Activated CD4-positive, alpha-beta T cell treated with anti-CD3 and anti-CD28 coated beads for 48 hours (primary cell): ENCODE measurements at regions not wholly inside any gene's neighbourhood (a gene's known extent, or its start where the extent isn't known, plus 50 kb on each side); places are given as distances from the start of the nearest gene placed in this dataset.

Experiments
- DNase-seq: peaks from one replicate; pipeline ENCODE4 v3.0.0-alpha.2; 2020

GRCh38 chr7:41277561-41277960 is 425.3 kb downstream of the INHBA start:
- no peak for DNase-seq

GRCh38 chr7:41275255-41275654 is 427.6 kb downstream of the INHBA start:
- DNase-seq = no peak

DNA sequence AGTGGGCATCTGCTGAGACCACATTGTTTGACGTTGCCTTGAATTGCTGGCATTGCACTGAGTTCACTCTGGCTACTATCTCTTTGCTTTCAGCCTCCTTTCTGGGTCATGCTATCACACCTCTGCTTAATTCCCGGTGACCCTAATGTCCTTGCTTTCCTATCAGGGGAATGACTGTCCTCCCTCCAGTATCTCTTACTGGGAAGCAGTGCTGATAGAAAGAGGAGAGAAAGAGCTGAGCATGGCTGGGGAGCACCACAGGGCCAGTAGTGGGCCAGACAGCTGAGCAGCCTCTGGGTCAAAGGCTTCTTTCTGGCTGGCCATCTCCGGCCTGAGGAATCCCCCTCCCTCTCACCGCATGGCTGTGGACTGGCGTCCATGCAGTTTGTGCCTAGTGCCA is 428.7 kb downstream of the INHBA start:
- DNase-seq = no peak

GRCh38 chr7:41272664-41273063 is 430.2 kb downstream of the INHBA start:
- DNase-seq = no peak

GRCh38 chr7:41268878-41269277 is 434.0 kb downstream of the INHBA start:
- DNase-seq = no peak

GRCh38 chr7:41261080-41261479 is 441.8 kb downstream of the INHBA start:
- no peak for DNase-seq

GRCh38 chr7:41257660-41258059 is 445.2 kb downstream of the INHBA start:
- no peak for DNase-seq

GRCh38 chr7:41256186-41256945 is 446.5 kb downstream of the INHBA start:
- DNase-seq = no peak

GRCh38 chr7:41255716-41256115 is 447.2 kb downstream of the INHBA start:
- no peak for DNase-seq

DNA sequence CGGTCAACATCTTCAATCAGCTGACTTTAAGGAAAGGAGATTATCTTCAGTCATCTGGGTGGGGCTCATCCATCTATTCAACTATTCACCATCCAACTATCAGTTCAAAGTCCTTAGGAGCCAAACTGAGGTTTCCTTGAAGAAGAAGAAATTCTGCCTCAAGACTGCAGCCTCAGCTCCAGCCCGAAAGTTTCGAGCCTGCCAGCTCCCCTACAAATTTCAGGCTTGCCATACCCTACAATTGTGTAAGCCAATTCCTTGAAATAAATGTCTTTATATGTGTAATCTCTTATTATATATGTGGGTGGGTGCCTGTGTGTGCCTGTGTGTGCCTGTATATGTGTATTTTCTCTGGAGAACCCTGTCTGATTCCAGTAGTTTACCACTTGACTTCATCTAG is 447.8 kb downstream of the INHBA start:
- no peak for DNase-seq

DNA sequence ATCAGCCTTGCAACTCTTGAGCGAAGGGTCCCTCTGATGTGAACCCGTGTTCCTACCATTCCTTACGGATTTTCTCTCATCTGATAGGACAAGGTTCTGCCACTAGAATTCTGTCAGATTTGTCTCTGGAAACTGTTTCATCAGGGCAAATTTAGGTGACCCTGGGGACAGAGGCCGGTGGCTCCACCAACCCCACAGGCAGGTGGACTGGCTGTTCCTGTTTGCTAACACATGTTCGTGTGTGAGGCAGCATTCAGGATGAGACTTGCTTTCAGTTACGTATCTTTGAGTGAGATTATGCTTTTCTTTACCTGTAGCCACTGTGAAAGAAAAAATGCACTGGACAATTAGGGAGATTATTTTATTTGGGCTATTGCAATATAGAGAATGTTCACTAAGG is 449.9 kb downstream of the INHBA start:
- no peak for DNase-seq

GRCh38 chr7:41252551-41252950 is 450.3 kb downstream of the INHBA start:
- DNase-seq = no peak

DNA sequence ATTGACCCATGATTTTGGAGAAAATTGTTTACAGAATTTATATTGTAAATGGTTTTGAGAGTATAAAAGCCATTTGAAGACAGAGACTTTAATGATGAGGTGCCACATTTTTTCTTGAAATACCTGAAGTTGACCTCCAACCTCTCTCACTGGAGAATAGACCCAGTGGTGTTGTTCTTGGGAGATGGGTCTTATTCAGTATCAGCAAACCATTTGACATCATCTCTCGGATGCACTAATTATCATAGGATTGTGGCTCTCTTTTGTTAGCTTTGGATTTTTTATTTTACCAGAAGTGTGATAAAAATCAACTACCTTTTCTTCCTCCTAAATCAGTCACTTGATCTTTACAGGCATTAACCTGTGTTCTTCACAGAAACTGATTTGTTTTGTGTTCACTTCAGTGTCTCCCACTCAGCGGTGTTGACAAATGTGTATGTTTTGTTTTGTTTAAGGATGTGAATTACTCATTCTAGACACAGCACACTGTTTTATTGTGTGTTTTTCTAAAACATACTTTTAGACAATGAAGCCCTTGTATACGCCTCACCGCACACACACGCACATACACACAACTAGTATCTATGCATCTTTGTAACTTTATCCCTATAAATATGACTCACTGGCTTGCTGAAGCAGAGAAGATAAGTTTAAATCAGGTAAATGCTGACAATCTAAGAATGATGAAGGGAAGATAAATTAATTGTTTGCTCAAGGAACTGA is 455.6 kb downstream of the INHBA start:
- no peak for DNase-seq

DNA sequence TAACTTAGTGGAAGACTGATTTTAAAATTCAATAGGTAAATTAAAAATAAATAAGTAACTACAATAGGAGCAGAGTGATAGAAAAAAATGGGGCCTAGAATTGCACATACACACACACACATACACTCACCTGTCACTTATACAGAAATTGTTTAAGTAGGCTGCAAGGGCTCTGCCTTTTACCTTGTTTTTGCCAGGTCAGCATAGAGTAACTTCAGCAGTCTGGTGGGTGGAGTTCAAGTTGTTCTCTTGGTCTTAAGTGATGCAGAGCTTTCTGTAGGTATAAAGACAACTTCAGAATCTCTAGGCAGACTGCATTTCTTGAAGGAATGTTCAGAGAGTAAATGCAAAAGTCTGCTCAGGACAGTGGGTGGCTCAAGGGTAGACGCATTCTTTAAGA is 457.0 kb downstream of the INHBA start:
- DNase-seq = no peak

DNA sequence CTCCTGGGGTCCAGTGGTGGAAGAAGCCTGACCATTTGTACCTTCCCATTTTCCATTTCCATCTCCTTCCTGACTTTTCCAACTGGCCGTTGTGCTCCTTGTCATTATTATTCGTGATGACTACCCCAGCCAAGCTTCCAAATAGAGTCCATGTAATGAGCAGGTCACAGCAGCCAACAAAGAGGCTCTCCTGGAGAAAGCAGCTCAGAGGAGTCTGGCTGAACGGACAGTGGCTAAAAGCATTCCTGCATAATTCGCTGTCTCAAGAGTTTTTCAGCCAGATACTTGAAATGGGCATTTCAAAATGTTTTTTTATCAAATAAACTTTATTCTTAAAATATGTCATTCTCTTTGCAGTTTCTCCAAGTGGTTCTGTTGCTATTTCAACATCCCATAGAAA is 458.6 kb downstream of the INHBA start:
- DNase-seq = no peak

- no peak for DNase-seq
Measured at GRCh38 chr7:41241641-41242040, 461.2 kb downstream of the INHBA start.

DNA sequence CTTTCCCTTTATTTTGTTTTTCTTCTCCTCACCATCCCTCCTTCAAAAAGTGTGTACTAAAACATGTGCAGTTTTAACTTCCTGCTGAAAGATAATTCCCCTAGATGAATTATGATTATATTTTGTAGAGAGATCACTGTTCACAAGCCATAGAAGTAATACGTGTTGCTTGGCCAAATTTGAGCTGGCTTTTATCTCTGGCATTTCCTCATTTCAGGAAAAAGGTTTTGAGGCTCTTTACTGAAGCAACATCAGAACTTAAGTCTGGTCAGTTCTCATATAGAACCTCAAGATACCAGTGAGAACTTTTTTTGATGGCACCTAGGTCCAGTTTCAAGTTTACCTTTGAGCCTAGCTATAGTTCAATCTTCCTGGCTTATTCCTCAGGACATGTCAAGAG is 463.3 kb downstream of the INHBA start:
- no peak for DNase-seq

GRCh38 chr7:41238851-41239331 is 464.0 kb downstream of the INHBA start:
- no peak for DNase-seq

DNA sequence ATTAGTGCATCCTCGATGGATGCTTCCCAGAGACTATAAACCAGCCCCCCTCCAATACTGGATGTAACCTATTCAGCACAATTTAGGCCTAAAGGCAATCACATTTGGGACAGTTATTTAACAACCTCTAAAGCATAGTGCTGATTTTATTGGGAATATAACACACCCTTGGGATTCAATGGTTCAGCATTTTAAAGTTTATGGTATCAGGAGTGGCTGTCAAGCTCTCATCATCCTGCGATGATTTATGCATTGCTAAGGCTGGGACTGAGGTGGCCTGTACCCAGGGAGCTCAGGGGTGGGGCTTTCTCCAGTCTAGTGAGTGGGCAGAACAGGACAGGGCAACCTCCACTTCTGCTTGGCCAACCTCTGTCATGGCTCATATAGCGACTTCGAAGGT is 464.9 kb downstream of the INHBA start:
- DNase-seq = no peak

DNA sequence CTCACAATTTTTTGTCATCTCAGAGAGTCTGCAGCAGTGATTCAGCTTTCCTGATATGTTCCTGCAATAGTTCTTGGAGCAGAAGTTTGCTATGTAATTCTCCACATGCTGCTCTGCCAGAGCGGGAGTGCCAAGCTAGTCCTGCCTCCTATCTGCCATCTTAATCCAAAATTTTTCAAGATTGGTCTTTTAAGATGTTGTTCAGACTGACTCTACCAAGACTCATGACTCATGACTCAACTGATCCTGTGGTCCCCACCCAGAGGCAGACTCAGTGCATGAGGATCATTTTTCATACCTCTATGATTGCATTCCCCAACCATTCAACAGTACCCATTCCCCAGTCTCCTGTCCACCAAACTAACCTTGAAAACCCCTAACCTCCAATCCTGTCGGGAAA is 470.8 kb downstream of the INHBA start:
- DNase-seq = no peak

- DNase-seq = no peak
Measured at GRCh38 chr7:41224063-41224763, 478.7 kb downstream of the INHBA start.

DNA sequence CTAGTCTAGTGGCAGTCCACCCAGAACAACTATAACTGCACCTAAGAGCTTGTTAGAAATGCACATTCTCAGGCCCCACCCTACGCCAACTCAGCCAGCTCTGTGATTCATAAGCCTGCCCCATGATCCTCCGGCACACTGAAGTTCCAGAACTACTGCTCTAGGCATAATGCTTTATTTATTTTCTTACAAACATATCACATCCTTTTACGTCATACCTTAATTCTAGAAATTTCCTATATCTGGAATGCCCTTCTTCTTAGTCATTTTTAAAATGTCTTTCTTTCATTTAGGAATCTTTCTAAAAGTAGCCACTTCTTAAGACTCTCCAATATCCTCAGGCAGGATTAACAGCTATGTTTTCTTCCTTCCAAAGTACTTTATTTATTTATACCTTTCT is 480.1 kb downstream of the INHBA start:
- DNase-seq = no peak

GRCh38 chr7:41220266-41220665 is 482.6 kb downstream of the INHBA start:
- DNase-seq = no peak

DNA sequence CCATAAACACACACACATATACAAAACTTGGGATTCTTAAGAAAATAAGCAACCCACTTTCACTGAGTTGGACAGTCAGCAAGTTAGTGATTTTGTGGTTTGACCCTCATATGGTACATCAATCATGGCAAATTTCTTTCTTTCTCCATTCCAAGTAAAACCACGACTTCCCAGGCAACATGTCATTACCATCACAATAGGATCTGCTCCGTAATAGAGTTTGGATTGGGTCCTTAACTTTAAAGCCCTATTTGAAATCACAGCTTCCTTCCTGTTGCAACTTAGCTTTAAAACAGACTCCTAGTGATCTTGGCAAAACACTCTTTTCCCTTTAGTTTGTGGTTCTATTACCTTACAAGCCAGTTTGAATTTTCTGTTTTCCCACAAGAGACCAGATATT is 483.6 kb downstream of the INHBA start:
- DNase-seq = no peak
